NCI-H446 treated with DMSO at 0.1 percent for 48 hours (cell line): ENCODE measurements at regions not wholly inside any gene's neighbourhood (a gene's known extent, or its start where the extent isn't known, plus 50 kb on each side); places are given as distances from the start of the nearest gene placed in this dataset.
A peak's percentile ranks its signal among the peaks of the same experiment; 100 is the strongest.
"Not testable (repeated sequence)": the region's sequence is repeated elsewhere in the genome, so short reads cannot be mapped to it uniquely, and the experiment has no call there.

Source experiments
- DNase-seq: peaks from one replicate; lab custom pipeline; 2025; lab: John Stamatoyannopoulos, UW

DNA sequence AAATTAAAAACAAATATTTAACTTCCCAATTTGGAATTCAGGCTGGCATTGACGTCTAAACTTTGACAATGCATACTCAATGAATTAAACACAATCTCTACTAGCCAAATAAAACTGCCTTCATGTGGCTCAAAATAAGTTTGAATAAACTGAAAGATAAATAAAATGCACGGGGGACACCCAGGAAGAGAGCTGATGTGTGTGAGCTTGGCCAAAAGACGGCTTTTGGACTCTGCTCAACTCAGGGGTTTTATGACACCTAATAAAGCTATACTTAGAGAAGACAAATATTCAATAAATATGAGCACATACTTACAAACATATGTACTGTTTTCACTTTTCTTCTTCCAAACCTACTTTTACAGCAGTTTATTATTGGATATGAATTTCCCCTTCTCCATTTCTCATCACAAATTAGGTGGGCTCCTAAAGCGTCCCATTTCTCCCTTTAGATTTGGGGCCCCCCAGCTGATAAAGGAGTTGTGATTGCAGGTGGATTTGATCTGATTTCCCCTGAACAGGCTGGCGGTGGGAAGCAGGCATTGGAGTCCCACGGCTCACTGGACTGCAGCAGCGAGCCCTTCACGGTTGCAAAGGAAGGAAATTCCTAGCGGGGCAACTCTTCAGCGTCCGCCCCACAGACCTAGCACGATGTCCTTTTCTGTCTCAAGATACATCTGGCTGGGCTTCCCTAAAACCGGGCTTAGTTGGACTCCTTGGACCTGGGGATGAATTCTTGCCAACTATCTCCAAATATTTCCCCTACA is 79.6 kb downstream of the INSIG1 start:
- DNase-seq = no peak

DNA sequence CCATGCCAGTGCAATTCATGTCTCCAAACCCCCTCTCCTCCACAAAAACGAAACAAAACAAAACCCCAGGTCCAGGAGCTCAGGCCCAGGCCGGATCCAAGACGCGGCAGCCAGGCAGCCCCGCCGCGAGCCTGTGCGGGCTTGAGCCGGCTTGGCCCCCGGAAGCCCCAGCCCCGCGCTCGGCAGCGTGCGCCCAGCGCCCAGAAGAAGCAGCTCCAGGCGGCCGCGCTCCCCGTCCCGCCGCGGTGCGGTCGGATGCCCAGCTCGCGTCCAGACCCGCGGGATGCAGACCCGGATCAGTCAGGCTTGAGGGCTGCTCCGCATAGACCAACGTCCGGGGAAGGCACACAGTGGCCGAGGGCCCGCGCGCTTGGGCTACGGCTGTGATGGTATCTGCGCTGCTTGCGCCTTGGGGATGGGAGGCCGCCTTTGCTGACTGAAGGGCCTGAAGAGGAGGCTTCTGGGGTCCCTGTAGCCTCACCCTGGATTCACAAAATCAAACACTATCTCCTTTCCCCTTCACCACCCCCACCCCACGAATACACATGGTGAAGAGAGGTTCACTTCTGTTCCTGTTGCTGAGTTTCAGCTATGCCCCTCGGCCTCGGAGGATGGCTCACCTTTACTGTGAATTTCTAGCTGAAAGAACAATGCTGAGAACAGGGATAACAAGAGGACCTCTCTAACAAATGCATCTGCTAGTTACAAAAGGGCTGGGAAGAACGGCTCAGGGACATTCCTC is 79.9 kb upstream of the EN2 start:
- no peak for DNase-seq

DNA sequence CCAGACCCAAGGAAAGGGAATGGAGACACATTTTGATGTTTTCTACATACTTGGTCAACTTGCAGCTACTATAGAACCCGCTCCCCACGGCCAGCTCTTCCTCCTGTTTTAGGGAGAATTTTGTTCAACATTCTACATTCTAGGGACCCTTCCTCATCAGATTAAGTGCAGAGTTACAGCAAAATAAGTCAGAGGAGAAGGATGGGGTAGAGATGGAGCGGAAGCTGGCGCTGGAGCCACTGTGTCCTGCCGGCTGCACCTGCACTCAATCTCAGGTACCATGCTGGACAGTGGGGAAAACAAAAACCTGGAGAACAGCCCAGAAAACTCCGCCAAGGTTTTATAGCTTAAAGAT is 79.4 kb upstream of the EN2 start:
- DNase-seq = no peak

DNA sequence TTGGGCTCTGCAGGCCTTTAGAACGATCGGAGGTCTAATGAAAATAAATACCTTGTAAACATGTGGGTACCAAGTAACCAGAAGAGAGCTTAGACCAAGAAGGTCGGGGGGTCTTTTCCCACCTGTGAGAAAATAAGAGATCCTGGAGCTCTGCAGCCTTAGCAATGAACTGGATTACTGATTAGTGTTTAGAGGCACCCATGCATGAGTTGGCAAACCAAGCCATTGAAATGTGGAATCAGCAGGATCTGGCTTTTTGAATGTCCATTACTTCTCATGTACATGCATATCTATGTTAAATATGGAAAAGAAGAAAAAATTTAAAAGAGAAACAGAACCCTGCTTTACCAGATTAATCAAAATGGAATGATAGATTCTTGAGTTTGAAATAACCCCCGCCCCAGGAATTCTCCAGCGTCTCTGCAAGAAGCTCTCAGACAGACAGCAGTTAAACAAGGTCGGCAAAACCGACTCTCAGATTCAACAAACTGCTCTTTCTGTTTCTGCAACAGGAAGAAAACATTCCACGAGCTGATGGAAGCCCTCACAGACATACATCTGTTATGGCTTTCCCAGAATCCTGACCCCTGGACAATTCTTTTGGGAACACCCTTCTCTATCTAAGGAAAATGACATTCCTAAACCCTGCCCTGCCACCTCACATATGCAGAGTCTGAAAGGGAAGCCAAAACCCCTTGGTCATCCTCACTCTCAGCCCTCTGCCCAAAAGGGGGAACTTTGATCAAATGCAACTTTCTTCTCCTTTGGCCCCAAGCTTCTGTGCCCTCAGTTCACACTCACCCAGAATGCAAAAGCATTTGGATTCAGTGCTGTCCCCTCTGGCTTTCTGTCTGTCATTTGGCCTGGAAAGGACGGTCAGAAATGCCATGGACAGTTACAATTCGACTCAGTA is 78.7 kb upstream of the EN2 start:
- DNase-seq = no peak

DNA sequence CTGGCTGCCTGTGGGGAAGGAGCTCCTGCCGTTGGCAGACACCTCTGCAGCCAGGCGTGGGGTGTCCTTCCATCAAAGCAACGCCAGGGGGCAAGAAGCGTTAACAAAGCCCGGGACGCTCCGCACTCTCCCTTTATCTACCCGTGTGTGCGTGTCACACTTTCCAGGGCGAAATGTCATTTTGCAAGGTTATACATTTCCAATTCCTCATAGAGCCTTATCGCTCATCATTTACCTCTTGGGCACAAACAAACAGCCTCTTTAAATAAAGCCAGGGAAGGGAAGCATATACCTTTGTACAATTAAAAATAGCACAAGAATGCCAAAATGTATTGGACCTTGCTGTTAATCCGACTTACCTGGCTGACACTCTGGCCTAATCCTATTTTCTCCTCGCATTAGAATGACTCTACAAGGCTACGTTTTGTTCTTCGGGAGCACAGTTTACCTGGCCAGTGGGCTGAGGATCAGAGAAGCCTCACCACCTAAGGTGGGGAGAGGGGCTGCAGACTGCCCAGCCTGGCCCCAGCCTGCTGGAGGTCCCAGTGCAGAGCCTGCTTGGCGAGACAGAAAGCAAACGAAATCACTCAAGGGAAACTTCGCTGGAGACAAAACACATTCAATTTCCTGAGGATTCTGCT is 77.6 kb upstream of the EN2 start:
- peak; percentile 17 for DNase-seq

DNA sequence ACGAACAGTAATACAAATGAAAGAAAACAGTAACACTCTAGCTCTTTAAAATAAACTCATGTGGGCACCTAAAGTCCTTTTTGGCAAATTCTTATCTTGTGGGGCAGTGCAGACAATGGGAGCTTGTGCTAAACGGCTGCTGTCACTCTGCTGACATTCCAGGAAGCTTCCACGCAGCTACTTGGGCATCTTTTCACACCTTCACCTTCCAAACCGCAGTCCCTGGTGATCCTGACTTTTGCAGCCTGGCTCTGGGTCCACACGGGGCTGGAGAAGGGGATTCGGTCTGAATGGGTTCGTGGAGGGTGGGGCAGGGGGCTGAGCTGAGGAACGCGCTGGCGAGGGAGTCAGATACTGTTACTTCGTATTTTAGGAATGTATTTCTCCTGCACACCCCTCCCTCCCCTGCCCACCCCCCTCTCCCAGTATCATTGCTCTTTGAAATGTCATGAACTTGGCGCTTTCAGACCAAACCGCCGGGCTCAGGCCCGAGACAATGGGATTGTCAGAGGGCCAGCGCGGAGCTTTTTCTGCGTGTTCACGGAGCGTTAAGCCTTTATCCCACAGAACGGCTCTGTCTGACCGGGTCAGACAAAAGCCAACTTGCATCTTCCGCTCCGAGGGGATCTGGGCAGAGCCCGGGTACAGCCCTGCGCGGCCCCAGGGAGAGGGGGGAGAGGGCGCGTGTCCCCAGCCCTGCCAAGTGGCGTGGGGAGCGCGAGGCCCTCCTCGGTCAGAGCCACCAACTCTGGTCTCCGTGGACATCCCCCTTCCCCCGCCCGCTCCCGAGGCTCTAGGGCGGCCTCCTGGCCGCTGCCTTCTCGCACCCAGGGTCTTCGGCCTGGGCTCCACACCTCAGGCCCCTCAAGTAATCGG is 76.7 kb upstream of the EN2 start:
- DNase-seq = no peak

DNA sequence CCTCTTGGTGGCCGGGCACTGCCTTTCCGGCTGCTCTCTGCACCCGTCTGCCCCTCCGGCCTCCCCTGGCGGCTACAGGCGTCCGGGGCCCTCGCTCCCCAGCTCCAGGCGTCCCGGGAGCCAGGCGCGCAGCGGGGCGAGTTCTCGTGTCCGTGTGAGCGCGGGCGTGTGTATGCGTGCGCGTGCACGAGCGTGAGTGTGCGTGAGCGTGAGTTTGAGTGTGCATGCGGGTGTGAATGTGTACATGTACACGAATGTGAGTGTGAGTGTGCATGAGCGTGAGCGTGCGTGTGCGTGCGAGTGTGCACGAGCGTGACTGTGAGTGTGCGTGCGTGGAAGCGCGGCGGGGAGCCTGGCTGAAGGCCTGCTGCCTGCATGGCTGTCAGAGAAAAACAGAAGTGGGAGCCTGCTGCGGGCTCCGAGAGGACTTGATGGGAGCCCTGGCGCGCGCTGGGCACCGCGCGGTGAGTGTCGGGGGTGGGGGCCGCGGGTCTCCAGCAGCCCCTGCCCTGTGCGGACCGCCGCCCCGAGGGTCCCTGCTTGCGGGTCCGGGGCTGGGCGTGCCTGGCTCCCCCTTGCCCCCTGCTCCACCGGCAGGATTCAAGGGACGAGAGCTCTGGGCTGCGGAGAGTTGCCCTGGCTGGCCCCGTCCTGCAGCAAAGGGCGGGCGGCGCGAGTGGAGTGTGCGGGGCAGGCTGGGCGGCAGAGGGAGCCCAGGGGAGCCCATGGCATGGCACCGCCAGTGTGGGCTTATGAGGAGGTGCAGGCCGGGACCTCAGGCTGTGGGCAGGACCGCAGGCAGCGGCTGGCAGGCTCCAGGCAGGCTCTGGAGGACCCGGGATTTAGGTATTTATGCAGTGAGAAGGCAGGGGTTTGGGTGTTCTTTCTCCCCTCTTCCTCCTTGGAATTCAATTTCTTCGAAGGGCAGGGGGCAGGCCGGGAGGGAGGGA is 75.8 kb upstream of the EN2 start:
- no peak for DNase-seq

DNA sequence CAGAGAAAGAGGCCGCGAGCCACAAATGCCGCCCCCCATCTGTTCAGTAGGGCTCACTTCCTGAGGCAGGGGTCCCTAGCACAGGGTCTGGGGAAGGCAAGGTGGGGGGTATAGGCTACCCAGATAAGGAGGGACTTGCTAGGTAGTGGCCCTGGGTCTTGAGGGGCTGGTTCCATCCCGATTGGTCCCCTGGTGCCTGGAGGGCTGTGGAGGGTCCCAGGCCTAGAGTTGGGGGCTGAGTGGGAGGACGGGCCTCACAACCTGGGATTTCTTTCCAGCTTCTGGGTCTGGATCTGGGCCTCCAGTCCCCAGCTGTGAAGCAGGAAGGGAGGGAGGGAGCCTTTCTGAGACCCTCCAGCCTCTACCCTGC is 75.1 kb upstream of the EN2 start:
- no peak for DNase-seq

DNA sequence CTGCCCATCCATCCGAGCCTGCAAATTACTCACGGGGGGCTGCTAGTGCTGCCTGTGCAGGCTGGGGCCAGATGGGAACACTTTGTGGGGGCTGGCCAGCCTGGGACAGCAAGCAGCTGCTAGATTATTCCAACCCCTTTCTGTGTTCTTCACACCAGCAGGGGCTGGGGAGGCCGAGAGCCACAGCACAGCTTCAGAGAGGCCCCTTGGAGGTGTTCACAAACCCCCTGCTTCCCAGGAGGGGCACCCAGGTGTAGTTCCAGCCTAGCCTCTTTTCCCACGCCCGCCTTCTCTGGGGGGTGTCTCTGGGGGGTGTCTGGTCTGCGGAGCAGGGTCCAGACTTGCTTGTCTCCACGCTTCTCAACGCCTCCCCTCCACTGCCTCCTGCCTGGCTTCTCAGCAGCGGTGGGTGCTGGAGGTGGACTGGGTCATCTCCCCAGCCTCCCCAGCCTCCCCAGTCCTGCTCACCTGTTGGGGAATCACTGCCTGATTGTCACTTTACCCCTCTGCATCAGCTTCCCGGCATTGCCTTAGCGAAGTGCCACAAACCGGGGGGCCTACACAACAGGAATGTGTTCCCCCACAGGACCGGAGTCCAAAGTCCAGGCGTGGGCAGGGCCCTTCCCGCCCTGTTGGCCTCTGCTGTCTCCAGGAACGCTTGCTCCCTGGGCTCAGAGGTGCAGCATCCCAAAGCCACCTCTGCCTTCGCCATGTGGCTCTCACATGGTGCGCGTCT is 74.0 kb upstream of the EN2 start:
- DNase-seq = no peak

DNA sequence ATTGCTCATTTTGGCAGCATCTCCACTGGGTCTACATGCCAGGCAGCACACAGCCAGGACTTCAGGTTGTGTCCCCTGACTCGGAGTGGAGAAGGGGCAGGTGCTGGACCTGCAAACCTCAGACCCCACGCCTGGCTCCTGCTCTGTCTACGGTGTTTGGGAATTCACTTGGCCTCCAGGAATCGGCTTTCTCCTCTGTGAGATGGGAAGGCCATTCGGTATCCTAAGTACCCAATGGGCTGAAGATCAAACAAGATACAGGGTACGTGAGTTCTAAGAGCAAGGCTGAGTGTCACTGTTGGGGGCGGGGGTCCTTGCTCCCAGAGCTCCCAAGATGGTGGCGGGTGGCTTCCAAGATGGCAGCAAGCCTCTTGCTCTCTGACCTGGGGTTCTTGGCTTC is 73.2 kb upstream of the EN2 start:
- no peak for DNase-seq

DNA sequence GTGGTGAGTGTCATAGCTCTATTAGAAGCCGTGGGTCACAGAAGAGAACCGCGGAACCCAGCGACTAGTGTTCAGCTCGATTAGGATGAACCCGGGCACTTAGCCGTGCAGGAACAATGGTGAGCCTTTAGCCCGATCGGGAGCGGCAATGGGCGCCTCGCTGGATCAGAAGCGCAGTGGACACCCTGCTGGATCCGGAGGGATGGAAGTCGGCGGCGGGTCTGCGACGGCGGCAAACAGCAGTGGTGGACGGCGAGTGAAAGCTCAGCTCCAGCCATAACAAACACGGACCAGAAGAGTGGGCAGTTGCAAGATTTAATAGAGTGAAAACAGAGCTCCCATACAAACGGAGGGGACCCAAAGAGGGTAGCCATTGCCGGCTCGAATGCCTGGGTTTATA is 72.7 kb upstream of the EN2 start:
- not testable (repeated sequence) for DNase-seq

DNA sequence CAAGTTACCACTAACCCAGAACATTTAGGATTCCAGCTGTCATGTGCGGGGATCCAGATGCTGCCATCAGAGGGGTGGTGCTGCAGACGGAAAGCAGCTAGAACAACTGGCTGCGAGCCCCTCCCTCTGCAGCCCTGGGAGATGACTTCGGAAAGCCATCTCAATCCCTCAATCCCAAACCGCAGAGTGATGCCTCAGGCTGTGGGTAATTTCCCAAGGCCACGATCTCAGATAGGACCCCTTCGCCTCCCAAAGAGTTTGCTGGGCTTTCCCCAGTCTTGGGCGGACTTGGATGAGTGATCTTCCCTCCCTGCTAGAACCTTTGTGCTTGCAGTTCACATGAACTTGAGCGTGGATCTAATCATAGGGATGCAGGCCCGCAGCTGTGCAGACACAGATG is 71.3 kb upstream of the EN2 start:
- DNase-seq = no peak

DNA sequence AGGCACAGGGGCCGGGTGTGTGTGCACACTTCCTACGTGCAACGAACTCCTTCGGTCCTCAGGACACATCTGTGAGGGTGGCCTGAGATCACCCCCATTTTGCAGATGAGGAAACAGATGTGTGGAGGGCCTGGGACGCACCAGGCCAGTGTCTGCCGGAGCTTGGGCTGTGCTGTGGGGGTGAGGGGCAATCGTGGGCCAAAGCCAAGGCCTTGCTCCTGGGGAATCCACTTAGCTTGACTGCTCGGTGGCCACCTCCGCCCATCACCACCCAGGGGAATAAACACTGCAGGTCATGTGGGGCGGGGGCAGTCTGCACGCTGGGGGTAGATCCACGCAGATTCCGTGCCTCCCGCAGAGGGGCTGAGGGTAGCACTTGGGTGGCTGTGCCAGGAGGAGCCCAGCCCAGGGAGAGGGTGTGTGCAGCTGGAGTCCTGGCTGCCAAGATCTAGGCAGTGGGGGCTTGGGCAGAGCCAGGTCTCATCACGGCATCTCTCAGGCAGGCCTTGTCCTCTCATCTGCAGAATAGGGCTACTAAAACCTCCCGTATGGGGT is 70.8 kb upstream of the EN2 start:
- no peak for DNase-seq

DNA sequence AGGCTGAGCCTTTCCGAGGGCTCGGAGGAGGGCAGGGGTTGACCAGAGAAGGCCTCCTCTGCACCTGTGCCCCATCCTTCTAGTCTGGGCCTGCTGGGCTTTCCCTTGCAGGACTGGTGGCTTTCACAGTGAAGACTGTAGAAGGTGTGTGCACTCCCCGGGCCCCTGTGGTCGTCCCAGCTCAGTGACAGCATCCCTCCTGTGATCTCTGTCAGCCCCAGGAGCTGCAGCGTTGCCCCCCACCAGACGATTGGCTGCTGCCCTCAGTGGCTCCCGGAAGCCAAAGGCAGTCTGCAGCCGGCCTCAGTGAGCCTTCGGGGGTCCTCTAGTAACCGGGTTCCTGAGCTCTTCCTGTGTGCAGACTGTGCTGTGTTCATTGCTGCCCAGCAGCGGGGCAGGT is 69.4 kb upstream of the EN2 start:
- DNase-seq = no peak

DNA sequence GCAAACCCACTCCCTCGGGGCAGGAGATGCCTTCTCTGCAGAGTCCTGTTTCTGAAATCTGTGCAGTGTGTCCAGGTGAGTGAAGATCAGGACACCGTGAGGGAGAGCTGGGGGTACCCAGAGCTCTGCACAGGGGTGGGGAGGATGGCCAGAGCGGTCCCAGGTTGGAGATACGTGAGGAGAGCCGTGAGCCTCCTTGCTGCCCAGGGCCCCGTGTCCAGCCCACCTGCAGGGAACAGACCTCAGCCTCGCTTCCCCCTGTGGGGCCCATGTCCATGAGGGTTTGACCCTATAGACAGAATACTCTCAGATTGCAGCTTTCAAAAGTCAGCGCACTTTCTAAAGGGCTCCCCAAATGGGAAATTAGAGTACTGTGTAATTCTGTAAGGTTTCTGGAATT is 66.5 kb upstream of the EN2 start:
- DNase-seq = no peak

DNA sequence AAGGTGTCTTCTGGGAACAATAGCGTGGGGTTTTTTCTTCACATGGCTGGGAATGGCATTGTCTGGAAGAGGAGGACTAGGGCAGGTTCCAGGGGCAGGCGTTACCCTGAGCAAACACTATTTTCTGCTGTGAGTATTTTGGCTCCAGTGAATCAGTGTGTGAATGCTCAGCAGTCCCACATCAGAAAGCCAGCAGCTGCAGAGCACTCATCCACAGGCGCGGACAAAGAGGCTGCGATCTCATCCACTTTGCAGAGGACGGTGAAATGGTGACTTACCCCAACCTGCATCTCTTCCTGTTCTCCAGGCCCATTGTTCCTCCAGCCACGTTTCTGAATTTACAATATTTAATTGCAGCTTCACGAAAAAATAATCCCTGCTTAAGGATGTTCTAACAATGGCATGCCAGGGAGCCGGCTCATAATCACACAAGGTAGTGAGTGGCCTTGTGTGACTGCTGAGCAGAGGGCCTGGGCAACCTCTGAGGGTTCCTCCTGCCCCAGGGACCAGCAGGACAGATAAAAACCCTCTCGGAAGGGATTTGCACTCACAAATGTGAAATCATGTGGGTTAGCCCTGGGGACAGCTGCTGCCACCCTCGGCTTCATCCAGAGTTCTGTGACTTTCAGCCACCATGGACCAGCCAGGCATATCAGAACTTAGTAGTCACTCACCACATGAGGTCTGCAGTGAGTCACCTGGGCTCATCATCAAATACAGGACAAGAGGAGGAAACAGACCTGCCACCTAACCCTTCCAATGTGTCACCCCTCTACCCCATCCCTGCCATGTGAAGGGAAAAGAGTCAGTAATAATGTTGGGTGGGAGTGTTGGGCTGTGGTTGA is 65.0 kb upstream of the EN2 start:
- DNase-seq = no peak

DNA sequence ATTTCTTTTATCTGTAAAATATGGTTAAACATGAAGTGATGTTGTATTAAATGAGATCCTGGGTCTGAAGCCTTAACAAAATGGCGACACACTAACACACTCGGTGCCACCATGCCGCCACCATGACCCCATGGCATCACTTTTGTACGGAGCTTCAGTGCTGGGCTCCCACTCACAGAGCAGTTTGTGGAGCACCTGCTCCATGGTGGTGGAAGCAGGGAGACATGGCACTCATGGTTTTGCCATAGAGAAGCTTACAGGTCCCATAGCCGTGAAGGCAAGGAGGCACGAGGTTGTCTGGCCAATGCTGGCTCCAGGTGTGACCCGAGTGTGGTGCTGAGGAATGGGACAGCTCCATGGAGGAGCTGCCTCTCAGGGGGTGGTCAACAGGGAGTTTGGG is 63.5 kb upstream of the EN2 start:
- no peak for DNase-seq

DNA sequence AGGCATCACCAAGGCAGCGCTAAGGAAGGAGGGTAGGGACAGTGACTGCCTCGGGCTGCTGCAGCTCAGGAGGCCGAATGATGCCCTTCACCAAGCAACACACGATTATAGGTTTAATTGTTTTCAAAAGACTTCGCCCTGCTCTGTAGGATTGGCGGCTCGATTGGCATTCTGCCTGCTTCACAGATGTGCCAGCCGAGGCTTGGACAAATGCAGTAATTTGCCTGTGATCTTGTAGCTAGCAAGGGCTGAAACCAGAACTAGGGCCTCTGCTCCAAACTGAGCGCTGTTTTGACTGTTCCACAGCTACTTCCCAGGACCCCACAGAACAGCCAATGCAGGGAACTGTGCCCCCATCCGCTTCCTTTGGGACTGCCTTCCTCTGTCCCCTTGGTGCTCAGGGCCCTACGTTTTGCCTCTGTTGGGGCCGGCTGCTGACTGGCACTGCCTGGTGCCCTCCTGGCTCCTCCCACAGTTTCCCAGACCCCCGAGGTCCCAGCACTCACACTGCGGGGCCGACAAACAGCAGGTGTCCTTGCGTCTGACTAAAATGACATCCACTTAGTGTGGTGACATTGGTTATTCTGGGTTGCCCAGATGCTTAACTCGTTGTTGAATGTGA is 62.6 kb upstream of the EN2 start:
- no peak for DNase-seq
